HCT116 (cell line): ENCODE measurements at regions not wholly inside any gene's neighbourhood (a gene's known extent, or its start where the extent isn't known, plus 50 kb on each side); places are given as distances from the start of the nearest gene placed in this dataset.

Source experiments
- ATAC-seq: fragments of 200-7000 bp; cut with Tn5 transposase; 2 replicates; pipeline ENCODE4 v1.9.1; 2020; ENCODE audit warnings: mild to moderate bottlenecking, moderate library complexity
- BruUV-seq: library from RNA; stranded (reverse); fragments of 400-500 nt; replicated peaks from 2 replicates; lab custom pipeline; 2021; lab: Mats Ljungman, UMichigan
- CTCF ChIA-PET: fragments of 300-600 bp; sonication (Branson Sonifier 250); formaldehyde crosslinking; loops from one replicate; lab custom pipeline; 2021; ENCODE audit warnings: antibody characterized with exemption; lab: Charles Lee
- POLR2A ChIA-PET: fragments of 300-600, 350-600 bp; sonication (Branson Sonifier 250); formaldehyde crosslinking; loops from one replicate; lab custom pipeline; 2021; ENCODE audit warnings: antibody characterized with exemption; lab: Charles Lee
- RAD21 ChIA-PET, 2 experiments: fragments of 300-600 bp; sonication (Branson Sonifier 250); formaldehyde crosslinking; loops; one replicate each; lab custom pipeline; 2023; ENCODE audit warnings: low total read pairs in 2 of 2; ENCODE audit not compliant: uncharacterized antibody in 2 of 2, unreplicated experiment in 2 of 2, low non-redundant PET in 1 of 2; lab: Charles Lee
- DNase-seq: peaks from one replicate; pipeline ENCODE4 v3.0.0-alpha.2; 2010; ENCODE audit warnings: low read depth, low spot score
- H2AFZ ChIP-seq: fragments of 200-600 bp; shearing (Covaris generic), sonication (generic); 2 replicates; pipeline ENCODE4 v1.6.1; 2017; ENCODE audit warnings: low read depth, mixed run types, mixed read lengths, antibody characterized with exemption, low read length; ENCODE audit not compliant: poor library complexity, severe bottlenecking
- H3K27ac ChIP-seq: 2 replicates; pipeline ENCODE4 v1.5.1; 2012; ENCODE audit warnings: low read depth, low read length
- H3K27me3 ChIP-seq: fragments of 200-600 bp; sonication (generic); 2 replicates; pipeline ENCODE4 v1.6.1; 2016; ENCODE audit warnings: mixed run types, low read length, mixed read lengths; ENCODE audit not compliant: insufficient read depth
- H3K36me3 ChIP-seq, 2 experiments: fragments of 200-500 bp in 1 of 2; fragments of 200-600 bp in 1 of 2; sonication (Bioruptor generic) in 1 of 2; sonication (generic) in 1 of 2; 2 replicates each; pipeline versions ENCODE4 v1.5.1 to v1.6.1; 2014 to 2016; ENCODE audit warnings: low read length in 2 of 2, inconsistent platforms in 1 of 2, mixed read lengths in 1 of 2, mixed run types in 1 of 2; ENCODE audit not compliant: insufficient read depth in 2 of 2, control insufficient read depth in 1 of 2
- H3K4me1 ChIP-seq, 2 experiments: fragments of 200-600 bp in 1 of 2; sonication (generic) in 1 of 2; 2 replicates each; pipeline versions ENCODE4 v1.5.1 to v1.6.1; 2012 to 2017; ENCODE audit warnings: low read length in 2 of 2, inconsistent platforms in 1 of 2, mild to moderate bottlenecking in 1 of 2, mixed read lengths in 1 of 2, mixed run types in 1 of 2, moderate library complexity in 1 of 2; ENCODE audit not compliant: insufficient read depth in 2 of 2, control insufficient read depth in 1 of 2
- H3K4me2 ChIP-seq: fragments of 200-600 bp; sonication (generic); 2 replicates; pipeline ENCODE4 v1.6.1; 2017; ENCODE audit warnings: mixed run types, low read length, mixed read lengths
- H3K4me3 ChIP-seq, 2 experiments: fragments of 200-600 bp in 1 of 2; sonication (generic) in 1 of 2; replicated peaks in 1 of 2; 2 replicates each; pipeline ENCODE4 v1.5.1; 2011 to 2016; ENCODE audit warnings: low read length in 2 of 2, control low read depth in 1 of 2, low read depth in 1 of 2, mild to moderate bottlenecking in 1 of 2, mixed read lengths in 1 of 2, mixed run types in 1 of 2
- H3K79me2 ChIP-seq: fragments of 200-600 bp; sonication (generic); 2 replicates; pipeline ENCODE4 v1.6.1; 2017; ENCODE audit warnings: mild to moderate bottlenecking, mixed run types, low read length, moderate library complexity, mixed read lengths; ENCODE audit not compliant: insufficient read depth
- H3K9ac ChIP-seq: fragments of 200-600 bp; sonication (generic); 2 replicates; pipeline ENCODE4 v1.6.1; 2016; ENCODE audit warnings: low read length, mixed read lengths
- H3K9me2 ChIP-seq: fragments of 200-600 bp; sonication (generic), shearing (Covaris generic); 2 replicates; pipeline ENCODE4 v1.6.1; 2017; ENCODE audit warnings: mixed run types, mild to moderate bottlenecking, moderate library complexity; ENCODE audit not compliant: insufficient read depth
- H3K9me3 ChIP-seq, 2 experiments: fragments of 200-500 bp in 1 of 2; fragments of 200-600 bp in 1 of 2; sonication (Bioruptor generic) in 1 of 2; sonication (generic) in 1 of 2; 2 replicates each; pipeline ENCODE4 v1.6.1; 2014 to 2017; ENCODE audit warnings: low read length in 2 of 2, mixed read lengths in 2 of 2, inconsistent platforms in 1 of 2, low read depth in 1 of 2, mild to moderate bottlenecking in 1 of 2, mixed run types in 1 of 2, moderate library complexity in 1 of 2; ENCODE audit not compliant: control insufficient read depth in 1 of 2, insufficient read depth in 1 of 2
- H4K20me1 ChIP-seq: fragments of 200-600 bp; sonication (generic), shearing (Covaris generic); 2 replicates; pipeline ENCODE4 v1.6.1; 2017; ENCODE audit warnings: mixed run types, mild to moderate bottlenecking, moderate library complexity; ENCODE audit not compliant: insufficient read depth
- CBX3 ChIP-seq: IDR thresholded peaks from 2 replicates; pipeline ENCODE4 v1.6.1; 2012; ENCODE audit warnings: low read depth
- CEBPB ChIP-seq: IDR thresholded peaks from 2 replicates; pipeline ENCODE4 v1.6.1; 2012; ENCODE audit warnings: low read depth
- CTCF ChIP-seq, 3 experiments: fragments of 200-600 bp in 1 of 3; sonication (generic) in 1 of 3; IDR thresholded peaks in 2 of 3; conservative IDR thresholded peaks in 1 of 3; 2 replicates each; pipeline ENCODE4 v1.5.1; 2012 to 2017; ENCODE audit warnings: low read depth in 2 of 3, low read length in 2 of 3, antibody characterized with exemption in 1 of 3, borderline replicate concordance in 1 of 3, control low read depth in 1 of 3, mild to moderate bottlenecking in 1 of 3, mixed read lengths in 1 of 3, mixed run types in 1 of 3, moderate library complexity in 1 of 3; ENCODE audit not compliant: insufficient read depth in 1 of 3
- EZH2 ChIP-seq: fragments of 200-600 bp; sonication (generic); IDR thresholded peaks from 2 replicates; pipeline ENCODE4 v1.6.1; 2017; ENCODE audit warnings: antibody characterized with exemption, mixed run types
- EZH2phosphoT487 ChIP-seq: fragments of 200-600 bp; IDR thresholded peaks from 2 replicates; pipeline ENCODE4 v1.6.1; 2018; ENCODE audit warnings: antibody characterized with exemption, borderline replicate concordance
- FOSL1 ChIP-seq: IDR thresholded peaks from 2 replicates; pipeline ENCODE4 v1.6.1; 2012; ENCODE audit warnings: low read depth
- POLR2AphosphoS5 ChIP-seq: IDR thresholded peaks from 2 replicates; pipeline ENCODE4 v1.6.1; 2011; ENCODE audit warnings: mild to moderate bottlenecking, low read depth, low read length, moderate library complexity
- SP1 ChIP-seq: IDR thresholded peaks from 2 replicates; pipeline ENCODE4 v1.6.1; 2012; ENCODE audit warnings: low read depth
- SRF ChIP-seq: IDR thresholded peaks from 2 replicates; pipeline ENCODE4 v1.6.1; 2012; ENCODE audit warnings: low read depth
- TCF7L2 ChIP-seq: IDR thresholded peaks from 2 replicates; pipeline ENCODE4 v1.7.0; 2011; ENCODE audit warnings: borderline replicate concordance, inconsistent platforms; ENCODE audit not compliant: insufficient read depth, insufficient read length; ENCODE audit errors: extremely low read depth
- ZBTB33 ChIP-seq: IDR thresholded peaks from 2 replicates; pipeline ENCODE4 v1.6.1; 2011; ENCODE audit warnings: mild to moderate bottlenecking, low read length, moderate library complexity; ENCODE audit not compliant: insufficient replicate concordance; ENCODE audit errors: extremely low read depth
- ZFX ChIP-seq: fragments of 450-650 bp; IDR thresholded peaks from 2 replicates; pipeline ENCODE4 v1.6.1; 2017
- intact Hi-C: fragments of 100-400 bp; cut with micrococcal nuclease; formaldehyde crosslinking; loops from 2 replicates; pipeline ENCODE4 v1.10.0; 2022

GRCh38 chr13:44093607-44094564, 214.2 kb downstream of the LACC1 start:
- CTCF ChIA-PET: no interaction called here
- Histone ChIP-seq H3K27me3 (no peaks in the 10 kb centered on the region), H3K79me2 (no peaks in the 10 kb centered on the region), H3K9me2 (no peaks in the 10 kb centered on the region; the same call in 1 of the 2 replicates), H3K4me3 (no peak overlapping the region)
- intact Hi-C loops: no loop called here
- no peak for ATAC-seq
- TF ChIP-seq TCF7L2 (no peak), ZFX (no peak)
- TF ChIP-seq, all 23 proteins: peak for 0
- Histone ChIP-seq H2AFZ (no peak overlapping the region), H4K20me1 (no peaks in the 10 kb centered on the region), H3K9me3 (no peaks in the 10 kb centered on the region), H3K4me1 (no peaks in the 10 kb centered on the region), H3K27ac (no peak overlapping the region), H3K36me3 (no peaks in the 10 kb centered on the region), H3K4me2 (no peak overlapping the region), H3K9ac (no peak overlapping the region)
- no peak for DNase-seq
- POLR2A ChIA-PET: interaction anchor here (0.6 kb wide), 1 partner anchor 59 kb away, joined by 4 read pairs; no protein-coding TSS in a partner anchor
- no TSS peak for BruUV-seq
- RAD21 ChIA-PET: no interaction called here

GRCh38 chr13:44096901-44097300, 217.2 kb downstream of the LACC1 start:
- POLR2A ChIA-PET: no interaction called here
- H3K27me3 ChIP-seq: no peaks in the 10 kb centered on the region
- intact Hi-C loops: no loop called here
- no peaks in the 10 kb centered on the region; the same call in 1 of the 2 replicates for H3K9me2 ChIP-seq
- TF ChIP-seq POLR2AphosphoS5 (no peak), EZH2 (no peak), CEBPB (no peak), SP1 (no peak), EZH2phosphoT487 (no peak), ZBTB33 (no peak), SRF (no peak), FOSL1 (no peak), CBX3 (no peak), ZFX (no peak), CTCF (IDR thresholded peaks at IDR 0.05 in 2 of 3, conservative IDR thresholded peaks at IDR 0.05 in 1 of 3; ENCODE audit: borderline replicate concordance in 1 of 3, insufficient read depth in 1 of 3, low read depth in 2 of 3, low read length in 2 of 3) (no peak)
- TF ChIP-seq, all 23 proteins: peak for 0
- Histone ChIP-seq H2AFZ (no peak overlapping the region), H4K20me1 (no peaks in the 10 kb centered on the region), H3K4me3 (no peak overlapping the region), H3K79me2 (no peaks in the 10 kb centered on the region), H3K4me1 (no peaks in the 10 kb centered on the region), H3K4me2 (no peak overlapping the region), H3K36me3 (no peaks in the 10 kb centered on the region), H3K27ac (no peak overlapping the region), H3K9ac (no peak overlapping the region), H3K9me3 (peaks cover 0 to under 1% of the 10 kb centered on the region in 2 experiments; a peak in 1 of 4 replicates)
- no TSS peak for BruUV-seq
- DNase-seq (no peak), ATAC-seq (no peak)
- ChIA-PET RAD21 (no interaction called here), CTCF (no interaction called here)
